H1 (cell line): ENCODE measurements at regions not wholly inside any gene's neighbourhood (a gene's known extent, or its start where the extent isn't known, plus 50 kb on each side); places are given as distances from the start of the nearest gene placed in this dataset.

Source experiments
- CTCF ChIA-PET: fragments of 300-600 bp; sonication (Branson Sonifier 250); formaldehyde crosslinking; loops from one replicate; lab custom pipeline; 2021; ENCODE audit not compliant: partially characterized antibody; lab: Charles Lee
- POLR2A ChIA-PET: fragments of 300-600 bp; sonication (Branson Sonifier 250); formaldehyde crosslinking; loops from one replicate; lab custom pipeline; 2021; ENCODE audit warnings: inconsistent platforms; ENCODE audit not compliant: partially characterized antibody; lab: Charles Lee
- DNase-seq, 2 experiments: peaks; one replicate each; pipeline versions ENCODE4 v3.0.0 to v3.0.0-alpha.2; 2010 to 2022; ENCODE audit warnings: low spot score in 2 of 2, low read depth in 1 of 2, mixed read lengths in 1 of 2
- FAIRE-seq: peaks from 2 replicates; lab custom pipeline; 2011; peaks lifted over from hg19 to GRCh38; lab: Jason Lieb, UNC
- H2AFZ ChIP-seq: 2 replicates; pipeline ENCODE4 v1.8.1; 2012; ENCODE audit warnings: low read length, inconsistent platforms
- H2AK5ac ChIP-seq: 2 replicates; pipeline ENCODE4 v1.6.1; 2013; ENCODE audit warnings: low read depth, low read length
- H2BK120ac ChIP-seq: replicated peaks from 2 replicates; pipeline ENCODE3; 2013; ENCODE audit warnings: low read depth, low read length, inconsistent platforms
- H2BK12ac ChIP-seq: 2 replicates; pipeline ENCODE4 v1.6.1; 2013; ENCODE audit warnings: low read depth, low read length
- H2BK15ac ChIP-seq: 2 replicates; pipeline ENCODE4 v1.6.1; 2013; ENCODE audit warnings: low read length
- H2BK20ac ChIP-seq: 2 replicates; pipeline ENCODE4 v1.6.1; 2013; ENCODE audit warnings: low read length
- H2BK5ac ChIP-seq: 2 replicates; pipeline ENCODE4 v1.6.1; 2013; ENCODE audit warnings: low read depth, low read length
- H3K14ac ChIP-seq: 2 replicates; pipeline ENCODE4 v1.6.1; 2013; ENCODE audit warnings: inconsistent platforms; ENCODE audit not compliant: insufficient read length
- H3K18ac ChIP-seq: 2 replicates; pipeline ENCODE4 v1.6.1; 2013; ENCODE audit warnings: low read length; ENCODE audit errors: extremely low read depth
- H3K23ac ChIP-seq: 2 replicates; pipeline ENCODE4 v1.6.1; 2013; ENCODE audit warnings: inconsistent platforms; ENCODE audit not compliant: insufficient read length
- H3K23me2 ChIP-seq: 2 replicates; pipeline ENCODE4 v1.6.1; 2013; ENCODE audit warnings: low read depth, low read length
- H3K27ac ChIP-seq: 2 replicates; pipeline ENCODE4 v1.6.1; 2011; ENCODE audit warnings: low read depth, low read length, inconsistent platforms
- H3K27me3 ChIP-seq, 4 experiments: replicated peaks in 1 of 4; 1 replicate in 1 of 4; 2 replicates in 3 of 4; pipeline versions ENCODE4 v1.6.1 to v1.8.1; 2011 to 2013; ENCODE audit warnings: low read length in 3 of 4, mild to moderate bottlenecking in 3 of 4, inconsistent platforms in 2 of 4, mixed read lengths in 2 of 4, moderate library complexity in 1 of 4; ENCODE audit not compliant: control insufficient read depth in 3 of 4, insufficient read depth in 3 of 4; ENCODE audit errors: extremely low read depth in 1 of 4
- H3K36me3 ChIP-seq, 4 experiments: 2 replicates each; pipeline versions ENCODE4 v1.6.1 to v1.8.1; 2011 to 2013; ENCODE audit warnings: mild to moderate bottlenecking in 4 of 4, low read length in 3 of 4, moderate library complexity in 2 of 4, control low read depth in 1 of 4, inconsistent platforms in 1 of 4; ENCODE audit not compliant: insufficient read depth in 4 of 4, control insufficient read depth in 2 of 4
- H3K4ac ChIP-seq: replicated peaks from 2 replicates; pipeline ENCODE3; 2013; ENCODE audit warnings: low read length, low read depth, mixed read lengths, inconsistent platforms; ENCODE audit not compliant: insufficient read length
- H3K4me1 ChIP-seq, 4 experiments: replicated peaks in 1 of 4; 1 replicate in 1 of 4; 2 replicates in 3 of 4; pipeline versions ENCODE4 v1.6.1 to v1.8.1; 2011 to 2013; ENCODE audit warnings: low read length in 3 of 4, inconsistent platforms in 2 of 4, mixed read lengths in 1 of 4; ENCODE audit not compliant: insufficient read depth in 4 of 4, control insufficient read depth in 3 of 4
- H3K4me2 ChIP-seq, 2 experiments: 2 replicates each; pipeline versions ENCODE4 v1.6.1 to v1.8.1; 2011 to 2013; ENCODE audit warnings: low read depth in 2 of 2, low read length in 2 of 2, control low read depth in 1 of 2, inconsistent platforms in 1 of 2, mild to moderate bottlenecking in 1 of 2; ENCODE audit not compliant: insufficient read depth in 1 of 2
- H3K4me3 ChIP-seq, 4 experiments: fragments of 200-600, 300-600 bp in 1 of 4; sonication (generic), shearing (Covaris generic), sonication (Bioruptor Twin) in 1 of 4; 2 replicates each; pipeline versions ENCODE4 v1.5.1 to v1.8.1; 2011 to 2016; ENCODE audit warnings: low read length in 4 of 4, low read depth in 3 of 4, control low read depth in 2 of 4, inconsistent platforms in 2 of 4, mild to moderate bottlenecking in 2 of 4, mixed read lengths in 1 of 4, moderate library complexity in 1 of 4; ENCODE audit not compliant: insufficient read depth in 2 of 4; ENCODE audit errors: extremely low read depth in 1 of 4
- H3K56ac ChIP-seq: replicated peaks from 2 replicates; pipeline ENCODE3; 2013; ENCODE audit warnings: low read depth, mild to moderate bottlenecking, mixed read lengths, low read length, inconsistent platforms; ENCODE audit not compliant: insufficient read length
- H3K79me1 ChIP-seq: 2 replicates; pipeline ENCODE4 v1.6.1; 2013; ENCODE audit warnings: low read depth, low read length, control low read depth
- H3K79me2 ChIP-seq, 2 experiments: 2 replicates each; pipeline versions ENCODE4 v1.6.1 to v1.8.1; 2012 to 2013; ENCODE audit warnings: low read length in 2 of 2, mild to moderate bottlenecking in 2 of 2, inconsistent platforms in 1 of 2; ENCODE audit not compliant: insufficient read depth in 2 of 2, control insufficient read depth in 1 of 2
- H3K9ac ChIP-seq, 4 experiments: replicated peaks in 1 of 4; 1 replicate in 1 of 4; 2 replicates in 3 of 4; pipeline versions ENCODE4 v1.6.1 to v1.8.1; 2011 to 2013; ENCODE audit warnings: low read depth in 3 of 4, low read length in 3 of 4, control low read depth in 2 of 4, mild to moderate bottlenecking in 2 of 4, moderate library complexity in 2 of 4, inconsistent platforms in 1 of 4; ENCODE audit errors: extremely low read depth in 1 of 4
- H3K9me3 ChIP-seq, 2 experiments: 2 replicates each; pipeline versions ENCODE4 v1.6.1 to v1.8.1; 2012 to 2013; ENCODE audit warnings: mild to moderate bottlenecking in 2 of 2, moderate library complexity in 2 of 2, control low read depth in 1 of 2, inconsistent platforms in 1 of 2, low read depth in 1 of 2, low read length in 1 of 2, mixed read lengths in 1 of 2; ENCODE audit not compliant: insufficient read depth in 2 of 2
- H4K20me1 ChIP-seq, 2 experiments: replicated peaks in 1 of 2; 2 replicates each; pipeline versions ENCODE3 to v1.8.1; 2011 to 2013; ENCODE audit warnings: inconsistent platforms in 2 of 2, low read length in 2 of 2, mild to moderate bottlenecking in 1 of 2; ENCODE audit not compliant: insufficient read depth in 2 of 2, control insufficient read depth in 1 of 2
- H4K5ac ChIP-seq: 2 replicates; pipeline ENCODE4 v1.6.1; 2013; ENCODE audit warnings: low read length, low read depth, mixed read lengths, inconsistent platforms; ENCODE audit not compliant: insufficient read length
- H4K8ac ChIP-seq: 2 replicates; pipeline ENCODE4 v1.8.0; 2013; ENCODE audit warnings: mild to moderate bottlenecking, moderate library complexity, low read length, inconsistent platforms; ENCODE audit not compliant: insufficient read depth; ENCODE audit errors: extremely low read depth
- H4K91ac ChIP-seq: replicated peaks from 2 replicates; pipeline ENCODE3; 2013; ENCODE audit warnings: low read length, mixed read lengths, inconsistent platforms; ENCODE audit not compliant: insufficient read length
- ASH2L ChIP-seq: fragments of 200-600, 300-600 bp; sonication (generic); IDR thresholded peaks from one replicate; pipeline ENCODE4 v1.7.1; 2017; ENCODE audit warnings: low read length
- ATF2 ChIP-seq: IDR thresholded peaks from 2 replicates; pipeline ENCODE4 v1.6.1; 2012; ENCODE audit warnings: low read length, inconsistent platforms
- CHD2 ChIP-seq: IDR thresholded peaks from 2 replicates; pipeline ENCODE4 v1.6.1; 2012; ENCODE audit warnings: low read length, improper control_type of control experiment
- CREB1 ChIP-seq: IDR thresholded peaks from 2 replicates; pipeline ENCODE4 v1.6.1; 2012; ENCODE audit warnings: inconsistent platforms
- FOSL1 ChIP-seq: IDR thresholded peaks from 2 replicates; pipeline ENCODE4 v1.6.1; 2011; ENCODE audit warnings: mild to moderate bottlenecking, low read depth, low read length, moderate library complexity; ENCODE audit not compliant: insufficient read depth
- GTF2F1 ChIP-seq: IDR thresholded peaks from 2 replicates; pipeline ENCODE4 v1.6.1; 2012; ENCODE audit warnings: low read depth, low read length, improper control_type of control experiment, borderline replicate concordance
- JUND ChIP-seq: IDR thresholded peaks from 2 replicates; pipeline ENCODE4 v1.6.1; 2011; ENCODE audit warnings: mild to moderate bottlenecking, improper control_type of control experiment, low read length
- PHF8 ChIP-seq: fragments of 200-600 bp; sonication (generic); conservative IDR thresholded peaks from 2 replicates; pipeline ENCODE4 v1.7.1; 2012; ENCODE audit warnings: low read depth, mild to moderate bottlenecking, inconsistent platforms, low read length, moderate library complexity
- RFX5 ChIP-seq: IDR thresholded peaks from 2 replicates; pipeline ENCODE4 v1.6.1; 2011; ENCODE audit warnings: low read depth, low read length, improper control_type of control experiment, borderline replicate concordance
- SIX5 ChIP-seq: IDR thresholded peaks from 2 replicates; pipeline ENCODE4 v1.6.1; 2011; ENCODE audit warnings: mild to moderate bottlenecking, low read depth, low read length
- SP4 ChIP-seq: IDR thresholded peaks from 2 replicates; pipeline ENCODE4 v1.6.1; 2012; ENCODE audit warnings: low read length, inconsistent platforms
- TAF1 ChIP-seq: IDR thresholded peaks from 2 replicates; pipeline ENCODE4 v1.6.1; 2011; ENCODE audit warnings: mild to moderate bottlenecking, low read depth, low read length
- TEAD4 ChIP-seq: IDR thresholded peaks from 2 replicates; pipeline ENCODE4 v1.6.1; 2012; ENCODE audit warnings: low read depth, low read length, inconsistent platforms, mixed read lengths
- WGBS, 2 experiments: shearing (Covaris generic) in 1 of 2; methylation state at CpG; one replicate each; pipeline versions ENCODE4 v1.1.6 to v1.1.7; 2013 to 2015; ENCODE audit warnings: low lambda C conversion rate in 2 of 2, mixed read lengths in 2 of 2, inconsistent platforms in 1 of 2, low coverage in 1 of 2, missing lambda C conversion rate in 1 of 2; ENCODE audit not compliant: insufficient replicate concordance in 2 of 2, insufficient coverage in 1 of 2, insufficient read length in 1 of 2; ENCODE audit errors: extremely low coverage in 1 of 2, missing lambda C conversion rate in 1 of 2; 5-methylcytosine and 5-hydroxymethylcytosine counted together

GRCh38 chr4:123996718-123997510, 600.3 kb downstream of the SPRY1 start:
- H4K20me1 ChIP-seq = no peaks in the 10 kb centered on the region
- no peak overlapping the region for H4K5ac ChIP-seq
- POLR2A ChIA-PET = no interaction called here
- CTCF ChIA-PET = no interaction called here
- FAIRE-seq = no peak
- H3K4me2 ChIP-seq = no peak overlapping the region
- no peak overlapping the region for H2BK5ac ChIP-seq
- no peaks in the 10 kb centered on the region for H3K27me3 ChIP-seq
- H3K14ac ChIP-seq = no peak overlapping the region
- H4K8ac ChIP-seq = no peak overlapping the region
- no peak for DNase-seq
- no peak overlapping the region for H4K91ac ChIP-seq
- H2AFZ ChIP-seq = no peak overlapping the region
- no peak overlapping the region for H2BK20ac ChIP-seq
- H3K79me2 ChIP-seq = no peaks in the 10 kb centered on the region
- H2AK5ac ChIP-seq = no peak overlapping the region
- H3K36me3 ChIP-seq = no peaks in the 10 kb centered on the region
- H2BK12ac ChIP-seq = no peak overlapping the region
- TF ChIP-seq ASH2L (no peak), JUND (no peak), PHF8 (no peak), TAF1 (no peak), ATF2 (no peak), CHD2 (no peak), GTF2F1 (no peak), FOSL1 (no peak), CREB1 (no peak), SP4 (no peak), SIX5 (no peak), TEAD4 (no peak), RFX5 (no peak)
- no peaks in the 10 kb centered on the region for H3K79me1 ChIP-seq
- H3K9me3 ChIP-seq = no peaks in the 10 kb centered on the region
- no peak overlapping the region for H3K23ac ChIP-seq
- WGBS, 2 experiments = 83% methylated on average over 3 of the region's 3 CpGs; no CpG with 5 or more reads in 1 of the 2 experiments
- no peak overlapping the region for H3K9ac ChIP-seq
- H3K23me2 ChIP-seq = no peaks in the 10 kb centered on the region
- no peak overlapping the region for H3K4ac ChIP-seq
- H3K27ac ChIP-seq = no peak overlapping the region
- H2BK15ac ChIP-seq = no peak overlapping the region
- H2BK120ac ChIP-seq = no peak overlapping the region
- H3K4me3 ChIP-seq = no peak overlapping the region
- H3K18ac ChIP-seq = no peak overlapping the region
- H3K4me1 ChIP-seq = no peaks in the 10 kb centered on the region; a peak in 1 of 7 replicates
- no peak overlapping the region for H3K56ac ChIP-seq
